Fibroblast of lung (primary cell): ENCODE measurements at regions not wholly inside any gene's neighbourhood (a gene's known extent, or its start where the extent isn't known, plus 50 kb on each side); places are given as distances from the start of the nearest gene placed in this dataset.

Experiments
- CTCF ChIP-seq, 2 donors: IDR thresholded peaks in 1 of 2; conservative IDR thresholded peaks in 1 of 2; 1 replicate in 1 of 2; 2 replicates in 1 of 2; pipeline ENCODE4 v1.5.1; 2011 to 2012; ENCODE audit warnings: low read length in 2 of 2, control low read depth in 1 of 2, inconsistent platforms in 1 of 2, low read depth in 1 of 2, mild to moderate bottlenecking in 1 of 2
- EZH2 ChIP-seq: IDR thresholded peaks from 2 replicates; pipeline ENCODE4 v1.5.1; 2012; ENCODE audit warnings: low read length, control low read depth, mild to moderate bottlenecking; ENCODE audit errors: missing control alignments

GRCh38 chr1:238767321-238767720 lies 619.0 kb upstream of the CHRM3 start:
- no peak for TF ChIP-seq CTCF (conservative IDR thresholded peaks at IDR 0.05 in 1 of 2, IDR thresholded peaks at IDR 0.05 in 1 of 2; ENCODE audit: low read depth in 1 of 2, low read length in 2 of 2)
- no peak for TF ChIP-seq EZH2
